Stimulated activated CD4-positive, alpha-beta T cell treated with anti-CD3 and anti-CD28 coated beads, Interleukin-1b, Interleukin-23, amount 100 ng/mL, for 1 hour (primary cell): ENCODE measurements at regions not wholly inside any gene's neighbourhood (a gene's known extent, or its start where the extent isn't known, plus 50 kb on each side); places are given as distances from the start of the nearest gene placed in this dataset.
"Not testable (repeated sequence)": the region's sequence is repeated elsewhere in the genome, so short reads cannot be mapped to it uniquely, and the experiment has no call there.

Experiments used
- DNase-seq, 2 donors: peaks; one replicate each; pipeline ENCODE4 v3.0.0-alpha.2; 2020; ENCODE audit warnings: low read depth in 2 of 2

DNA sequence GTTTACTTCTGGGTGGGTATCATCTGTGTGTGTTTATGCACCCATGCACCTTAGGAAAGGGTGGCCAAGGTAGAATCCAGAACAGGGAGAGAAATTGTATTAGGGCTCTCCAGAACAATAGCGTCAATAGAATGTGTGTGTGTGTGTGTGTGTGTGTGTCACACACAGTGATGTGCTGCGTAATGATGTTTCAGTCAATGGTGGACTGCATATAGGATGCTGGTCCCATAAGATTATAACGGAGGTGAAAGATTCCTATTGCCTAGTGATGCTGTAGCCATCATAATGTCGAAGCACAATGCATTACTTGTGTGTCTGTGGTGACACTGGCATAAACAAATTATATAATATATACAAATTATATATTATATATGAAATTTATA is 69.3 kb upstream of the PRR23C start:
- no peak for DNase-seq

DNA sequence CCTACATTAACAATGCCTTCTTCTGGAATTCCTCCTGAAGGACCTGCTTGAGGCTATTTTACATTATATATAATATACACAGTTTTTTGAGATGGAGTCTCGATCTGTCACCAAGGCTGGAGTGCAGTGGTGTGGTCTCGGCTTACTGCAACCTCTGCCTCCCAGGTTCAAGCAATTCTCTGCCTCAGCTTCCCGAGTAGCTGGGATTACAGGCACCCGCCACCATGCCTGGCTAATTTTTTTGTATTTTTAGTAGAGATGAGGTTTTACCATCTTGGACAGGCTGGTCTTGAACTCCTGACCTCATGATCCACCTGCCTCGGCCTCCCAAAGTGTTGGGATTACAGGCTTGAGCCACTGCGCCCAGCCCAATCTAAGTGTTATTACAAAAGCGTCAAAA is 71.9 kb upstream of the PRR23C start:
- not testable (repeated sequence) for DNase-seq

DNA sequence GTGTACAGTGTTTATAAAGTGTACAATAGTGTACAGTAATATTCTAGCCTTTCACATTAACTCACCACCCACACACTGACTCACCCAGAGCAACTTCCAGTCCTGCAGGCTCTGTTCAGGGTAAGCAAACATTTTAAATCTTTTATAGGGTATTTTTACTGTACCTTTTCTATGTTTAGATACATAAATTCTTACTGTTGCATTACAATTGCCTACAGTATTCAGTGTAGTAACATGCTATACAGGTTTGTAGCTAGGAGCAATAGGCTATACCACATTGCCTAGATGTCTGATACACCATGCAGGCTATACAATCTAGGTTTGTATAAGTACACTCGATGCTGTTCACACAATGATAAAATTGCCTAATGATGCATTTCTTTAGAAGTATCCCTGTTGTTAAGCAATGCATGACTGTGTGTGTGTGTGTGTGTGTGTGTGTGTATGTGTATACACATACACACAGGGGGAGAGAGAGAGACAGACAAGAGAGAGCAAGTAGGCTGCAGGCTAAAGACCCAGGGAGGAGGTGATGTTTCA is 72.5 kb upstream of the PRR23C start:
- DNase-seq: no peak

DNA sequence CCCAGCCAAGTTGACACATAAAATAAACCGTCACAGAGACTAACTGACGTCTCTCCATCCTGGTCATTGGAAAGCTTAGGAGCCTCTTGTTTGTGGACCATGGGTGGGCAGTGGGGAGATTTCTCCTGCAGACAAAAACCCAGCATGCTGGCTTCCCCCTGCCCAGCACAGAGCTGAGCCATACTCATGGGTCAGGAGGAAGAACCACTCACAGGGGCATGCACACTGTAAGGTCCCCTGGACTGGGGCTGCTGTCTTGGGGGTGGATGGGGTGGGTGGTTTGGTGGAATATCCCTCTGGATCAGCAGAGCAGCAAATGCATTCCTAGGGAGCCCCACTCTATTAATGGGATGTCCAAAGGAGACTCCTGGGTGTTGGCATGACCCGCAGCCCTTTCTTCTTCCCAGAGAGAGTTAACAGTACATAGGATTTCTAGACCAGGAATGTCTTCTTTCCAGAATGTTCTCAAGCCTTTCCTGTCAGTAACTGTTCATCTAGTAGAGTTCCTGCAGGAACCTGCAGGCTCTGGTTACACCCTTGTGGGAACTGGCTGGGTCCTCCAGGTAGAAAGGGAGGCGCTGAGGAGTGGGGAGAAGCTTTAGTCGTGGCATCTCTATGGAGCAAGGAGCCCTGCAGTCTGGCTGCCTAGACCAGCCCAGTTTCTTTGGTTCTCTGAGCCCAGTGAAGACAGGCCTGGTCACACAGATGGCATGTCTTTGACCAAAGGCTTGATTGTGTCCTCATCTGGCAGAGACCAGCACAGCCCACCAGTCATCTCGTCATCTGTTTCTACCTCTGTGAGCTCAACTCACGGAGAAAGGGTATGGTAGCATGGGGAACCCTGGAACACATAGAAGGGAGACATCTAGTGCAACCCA is 73.4 kb upstream of the PRR23C start:
- DNase-seq: no peak

DNA sequence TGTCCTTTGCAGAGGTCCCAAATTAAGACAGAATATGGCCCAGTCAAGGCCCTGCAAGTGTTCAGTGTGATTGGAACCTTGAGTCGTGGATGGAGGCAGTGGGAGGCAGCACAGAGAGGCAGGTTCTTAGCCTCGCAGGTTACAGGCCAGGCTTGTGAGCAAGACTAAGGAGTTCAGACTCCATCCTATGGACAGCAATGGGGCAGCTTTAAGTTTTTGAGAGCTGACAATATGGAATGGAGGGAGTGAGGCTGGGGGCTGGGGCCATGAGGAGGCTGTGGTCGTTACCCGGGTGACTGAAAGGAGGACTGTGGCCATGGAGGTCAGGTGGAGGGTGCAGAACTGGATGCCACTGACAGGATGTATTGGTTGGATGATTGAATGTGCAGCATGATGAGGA is 74.1 kb upstream of the PRR23C start:
- DNase-seq: no peak

DNA sequence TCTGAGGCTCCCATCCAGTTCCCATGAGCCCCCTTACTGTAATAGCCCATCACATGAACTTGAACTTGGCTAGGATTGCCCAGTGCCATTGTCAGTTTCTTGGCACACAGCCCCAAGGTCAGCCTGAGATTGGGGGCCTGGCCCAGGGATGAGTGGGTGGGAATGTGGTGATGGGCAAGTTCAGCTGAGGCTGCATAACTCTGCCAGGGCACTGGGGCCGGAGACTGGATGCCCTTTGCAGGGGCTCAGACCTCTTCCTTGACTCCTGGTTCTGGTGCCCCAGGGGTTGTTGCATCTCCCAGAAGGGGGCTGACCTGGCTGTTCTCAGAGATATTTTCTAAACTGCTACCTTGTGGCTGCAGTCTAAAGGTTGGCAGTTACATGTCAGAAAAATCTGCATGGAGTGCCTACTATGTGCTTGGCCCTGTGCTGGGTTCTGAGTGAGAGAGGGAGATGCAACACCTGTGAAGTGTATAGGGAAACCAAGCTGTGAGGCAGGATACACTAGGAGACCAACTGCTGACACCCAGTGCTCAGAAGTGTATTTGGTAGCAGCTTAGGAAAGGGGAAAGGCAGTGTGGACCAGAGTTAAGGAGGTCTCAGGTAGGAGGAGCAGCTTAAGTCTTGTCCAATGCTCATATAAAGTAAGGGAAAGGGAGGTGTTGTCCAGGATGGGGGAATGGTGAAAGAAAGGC is 74.8 kb upstream of the PRR23C start:
- no peak for DNase-seq

DNA sequence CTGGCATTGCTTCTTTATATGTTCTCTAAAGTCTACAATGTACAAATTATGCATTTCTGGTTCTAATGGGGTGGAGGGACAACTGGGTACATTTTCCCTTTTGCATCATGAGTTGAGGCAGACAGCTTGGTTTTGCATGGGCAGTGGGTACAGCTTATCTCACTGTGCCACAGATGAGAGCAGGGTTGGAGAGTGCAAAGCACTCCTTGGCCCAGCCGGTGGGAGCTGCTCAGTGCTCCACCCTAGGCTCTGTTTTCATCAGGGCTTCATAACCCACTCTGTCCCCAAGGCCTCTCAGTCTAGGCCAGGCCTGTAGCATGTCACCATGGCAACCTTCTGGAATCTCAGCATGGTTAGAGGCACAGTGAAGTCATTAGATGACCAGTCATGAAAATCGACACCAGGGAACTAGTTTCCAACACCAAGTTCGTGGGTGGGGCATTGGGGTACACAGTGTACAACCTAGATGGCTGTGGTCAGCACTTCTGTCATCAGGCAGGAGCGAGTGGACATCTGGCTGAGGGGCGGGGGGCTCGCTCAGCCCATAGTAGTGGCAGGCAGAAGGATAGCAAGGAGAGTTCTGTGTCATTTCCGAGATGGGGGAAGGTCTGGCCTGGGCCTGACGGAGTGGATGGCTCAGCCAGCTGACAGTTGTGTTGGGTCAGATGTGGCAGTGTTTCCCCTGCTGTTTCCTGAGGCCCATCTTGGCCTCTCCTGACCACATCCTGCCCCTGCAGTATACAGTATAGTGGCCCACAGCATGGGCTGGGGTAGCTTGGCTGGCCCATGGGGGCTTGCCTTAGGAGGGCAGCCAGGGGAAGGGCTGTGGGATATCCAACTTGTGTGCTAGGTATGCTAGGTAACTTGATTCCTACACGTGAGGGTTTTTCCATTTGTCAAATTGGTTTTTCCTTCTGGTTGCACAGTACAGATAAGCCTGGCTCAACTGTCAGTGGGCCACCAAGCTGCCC is 75.7 kb upstream of the PRR23C start:
- DNase-seq: no peak

DNA sequence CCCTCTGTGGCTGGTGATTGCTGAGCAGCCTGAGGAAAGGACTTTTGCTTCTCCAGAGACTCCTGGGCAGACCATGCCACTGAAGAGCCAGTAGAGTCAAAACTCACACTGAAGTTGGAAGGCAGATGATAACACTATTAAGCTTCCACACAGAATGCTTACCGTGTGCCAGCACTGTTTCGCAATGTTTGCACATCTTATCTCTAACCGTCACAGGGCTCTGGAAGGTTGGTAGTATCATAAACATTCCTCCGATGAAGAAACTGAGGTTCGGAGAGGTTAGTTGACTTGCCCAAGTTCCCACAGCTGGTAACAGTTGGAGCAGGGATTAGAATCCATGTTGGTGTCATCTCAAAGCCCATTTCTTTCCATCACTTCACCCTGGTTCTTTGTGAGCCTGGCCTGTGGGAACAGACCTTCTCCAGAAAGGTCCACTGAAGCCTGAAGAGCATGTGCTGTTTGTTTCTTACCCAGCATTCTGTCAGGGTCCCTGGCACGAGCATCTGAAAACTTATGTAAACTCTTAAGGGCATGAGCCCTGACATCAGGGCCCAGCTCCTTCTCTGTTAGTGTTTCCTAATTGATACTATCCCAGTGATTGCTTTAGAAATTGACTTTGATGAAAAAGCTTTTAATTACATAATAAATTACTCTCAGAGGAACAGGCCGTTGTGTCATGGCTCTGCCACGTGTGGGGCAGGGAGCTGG is 77.0 kb upstream of the PRR23C start:
- no peak for DNase-seq

DNA sequence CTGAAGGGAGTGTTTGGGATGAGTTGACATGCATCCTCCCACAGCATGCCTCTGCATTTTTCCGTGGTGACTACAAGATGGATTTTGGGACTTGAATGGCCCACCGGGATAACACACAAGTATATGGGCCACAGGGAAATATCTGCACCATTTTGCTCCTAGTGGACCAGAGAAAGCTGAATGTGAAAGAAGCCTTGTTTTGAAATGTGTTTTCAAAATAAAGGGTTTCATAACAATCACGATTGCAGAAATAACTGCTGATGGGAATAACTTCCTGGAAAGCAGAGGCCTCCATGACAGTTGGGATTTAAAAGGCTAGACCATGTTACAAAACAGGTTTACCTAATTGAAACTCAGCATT is 77.5 kb upstream of the PRR23C start:
- no peak for DNase-seq

DNA sequence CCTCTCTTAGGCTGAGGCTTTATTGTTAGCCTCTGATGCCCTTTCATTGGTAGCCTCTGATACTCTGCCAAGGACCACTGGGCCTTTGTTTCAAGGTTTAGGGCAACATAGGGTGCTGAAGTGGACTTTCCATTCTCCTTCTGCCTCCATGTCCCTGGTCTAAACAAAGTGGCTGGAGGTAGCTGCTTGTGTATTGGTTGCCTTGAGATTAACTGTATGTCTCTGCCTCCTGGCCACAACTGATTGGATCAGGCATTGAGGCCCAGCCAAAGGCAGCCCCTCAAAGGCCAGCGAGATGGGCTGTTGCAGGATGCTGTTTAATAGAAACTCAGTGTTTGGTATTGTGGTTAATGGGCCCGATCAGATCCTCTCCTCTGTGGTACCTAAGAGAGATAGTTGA is 77.9 kb upstream of the PRR23C start:
- no peak for DNase-seq

DNA sequence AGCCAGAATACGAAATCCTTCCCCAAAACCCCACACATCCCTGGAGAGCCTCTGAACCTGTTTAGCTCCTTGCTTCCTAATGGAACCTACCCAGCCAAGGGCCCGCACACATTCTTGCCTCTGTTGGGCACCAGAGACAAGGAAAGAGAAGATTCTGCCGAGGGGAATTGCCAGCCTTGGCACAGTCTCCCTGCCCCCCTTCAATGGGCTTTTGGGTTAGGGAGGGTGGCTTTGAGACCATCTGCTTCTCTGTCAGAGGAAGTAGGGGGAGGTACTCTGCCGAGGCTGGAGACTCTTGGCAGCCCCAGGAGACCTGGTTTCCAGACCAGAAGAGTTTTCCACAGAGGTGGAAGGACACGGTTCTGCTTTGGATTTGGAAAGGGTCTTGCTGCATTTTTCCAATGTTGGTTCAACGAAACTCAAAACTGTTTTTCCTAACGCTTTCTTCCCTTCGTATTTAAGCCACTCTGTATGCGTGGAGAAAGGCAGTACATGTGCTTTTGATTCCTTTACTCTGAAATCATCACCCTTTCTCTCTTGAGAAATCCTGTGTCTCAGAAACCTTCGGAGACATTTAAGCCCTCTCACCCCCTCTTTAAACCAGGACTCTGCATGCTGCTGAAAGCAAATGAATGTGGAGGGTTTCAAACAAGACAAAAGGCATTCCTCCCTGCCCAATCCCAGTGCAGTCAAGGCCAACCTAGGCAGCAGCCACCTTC is 78.8 kb upstream of the PRR23C start:
- DNase-seq: no peak

DNA sequence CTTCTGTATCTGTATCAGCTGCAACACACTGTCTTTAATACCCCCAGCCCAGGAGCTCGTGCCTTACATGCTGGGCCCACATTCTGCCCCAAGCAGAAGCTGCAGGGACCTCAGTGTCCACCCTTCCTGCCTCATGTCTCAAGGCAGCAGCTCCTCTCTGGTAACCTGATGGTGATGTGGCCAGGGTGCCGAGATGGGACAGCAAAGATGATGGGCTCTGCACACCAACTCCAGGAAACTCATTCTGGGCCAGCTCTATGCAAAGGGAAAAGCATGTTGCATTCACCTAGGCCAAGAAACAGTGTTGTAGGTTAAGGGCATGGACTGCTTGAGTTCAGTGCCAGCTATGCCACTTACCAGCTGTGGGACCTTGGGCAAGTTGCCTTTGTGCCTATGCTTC is 79.5 kb upstream of the PRR23C start:
- DNase-seq: no peak

DNA sequence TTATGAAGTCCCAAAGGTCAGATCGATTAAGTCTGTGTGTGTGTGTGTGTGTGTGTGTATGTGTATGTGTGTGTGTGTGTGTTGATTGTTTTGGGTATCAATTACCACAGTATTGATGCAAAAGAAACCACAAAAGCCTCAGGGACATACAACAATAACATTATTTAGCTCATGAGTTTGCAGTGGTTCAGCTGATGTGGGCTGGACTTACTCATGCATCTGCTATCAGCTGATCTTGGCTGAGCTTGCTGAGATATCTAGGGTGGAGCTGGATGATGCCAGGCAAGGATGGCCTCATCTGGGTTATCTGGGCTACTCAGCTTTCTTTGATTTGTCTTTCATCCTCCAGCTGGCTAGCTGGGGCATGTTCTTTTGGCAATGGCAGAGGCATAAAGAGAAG is 82.4 kb upstream of the PRR23C start:
- DNase-seq: no peak

DNA sequence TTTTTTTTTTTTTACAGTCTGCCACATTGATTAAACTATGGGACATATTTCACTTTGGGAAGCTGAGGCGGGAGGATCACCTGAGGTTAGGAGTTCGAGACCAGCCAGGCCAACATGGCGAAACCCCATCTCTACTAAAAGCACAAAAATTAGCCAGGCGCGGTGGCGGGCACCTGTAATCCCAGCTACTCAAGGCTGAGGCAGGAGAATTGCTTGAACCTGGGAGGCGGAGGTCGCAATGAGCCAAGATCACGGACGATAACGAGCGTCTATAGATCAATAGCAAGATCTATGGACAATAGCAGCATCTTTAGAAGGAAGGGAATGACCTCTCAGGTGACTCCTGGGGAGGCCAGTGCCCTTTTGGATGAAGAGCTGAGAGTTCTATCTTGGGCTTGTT is 82.9 kb upstream of the PRR23C start:
- DNase-seq: not testable (repeated sequence)

DNA sequence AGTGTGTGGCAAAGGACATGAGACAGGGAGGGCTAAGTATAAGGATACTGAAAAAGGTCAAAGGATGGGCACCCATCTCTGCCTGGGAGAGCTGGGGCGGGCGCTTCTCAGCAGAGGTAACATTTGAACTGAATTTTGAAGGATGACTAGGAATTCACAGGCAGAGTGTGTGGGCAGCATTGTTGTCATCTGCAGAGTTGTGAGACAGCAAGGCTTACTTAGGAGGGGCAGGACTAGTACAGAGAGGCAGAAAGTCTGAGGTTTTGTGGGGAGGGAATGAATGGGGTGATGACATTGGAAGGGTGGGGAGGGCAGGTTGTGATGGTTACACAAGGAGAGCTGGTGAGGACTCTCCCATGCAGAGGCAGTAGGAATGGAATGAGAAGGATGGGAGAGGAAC is 84.1 kb upstream of the PRR23C start:
- no peak for DNase-seq

DNA sequence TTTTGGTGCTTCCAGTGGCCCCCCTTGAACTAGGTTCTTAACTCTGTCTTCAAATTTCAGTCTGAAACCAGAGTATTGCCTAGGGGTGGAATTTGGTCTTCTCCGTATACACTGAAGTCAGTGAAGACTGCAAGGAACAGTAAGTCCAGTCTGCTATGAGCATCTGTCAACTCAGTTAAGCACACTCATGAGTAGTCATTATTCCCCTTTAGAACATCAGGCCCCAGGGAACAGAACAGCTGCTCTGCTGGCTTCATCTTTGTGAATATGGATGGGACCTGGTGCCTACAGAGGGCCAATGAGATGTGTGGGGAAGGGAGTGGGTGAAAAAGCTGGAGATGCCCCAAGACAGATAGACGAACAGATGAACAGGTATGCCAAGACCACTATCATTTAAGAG is 85.2 kb upstream of the PRR23C start:
- DNase-seq: no peak

DNA sequence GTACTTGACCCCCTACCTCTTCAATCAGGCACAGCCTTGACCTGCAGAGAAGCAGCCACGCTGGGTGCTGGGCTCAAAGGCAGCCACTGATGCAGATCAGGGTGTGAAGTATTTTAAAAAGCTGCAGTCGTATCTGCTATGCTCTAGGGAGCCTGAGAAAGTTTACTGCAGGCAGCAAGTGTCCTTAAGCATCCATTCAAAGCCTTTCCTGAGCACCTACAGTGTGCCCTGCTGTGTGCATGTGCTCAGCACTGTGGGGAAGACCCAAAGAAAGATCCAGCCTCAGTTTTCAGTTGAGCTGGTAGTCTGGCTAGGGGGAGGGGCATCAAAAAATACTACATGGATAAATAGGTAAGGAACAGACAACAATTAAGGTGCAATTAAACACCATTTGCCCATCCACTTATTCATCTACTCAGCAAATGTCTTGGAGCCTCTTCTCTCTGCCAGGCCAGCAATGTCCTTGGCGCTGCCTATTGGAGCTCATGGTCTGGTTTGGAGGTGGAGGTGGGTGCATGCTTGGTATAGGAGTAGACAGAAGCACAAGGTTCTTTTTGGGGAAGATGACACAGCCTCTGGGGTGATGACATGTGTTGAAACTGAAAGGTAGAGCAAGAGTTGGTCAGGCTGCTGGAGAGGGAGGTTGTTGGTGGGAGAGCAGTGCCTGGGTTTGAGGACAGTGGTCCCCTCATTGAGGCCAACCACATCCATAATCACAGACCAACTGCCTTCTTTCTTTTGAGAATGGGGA is 85.9 kb upstream of the PRR23C start:
- DNase-seq: no peak

DNA sequence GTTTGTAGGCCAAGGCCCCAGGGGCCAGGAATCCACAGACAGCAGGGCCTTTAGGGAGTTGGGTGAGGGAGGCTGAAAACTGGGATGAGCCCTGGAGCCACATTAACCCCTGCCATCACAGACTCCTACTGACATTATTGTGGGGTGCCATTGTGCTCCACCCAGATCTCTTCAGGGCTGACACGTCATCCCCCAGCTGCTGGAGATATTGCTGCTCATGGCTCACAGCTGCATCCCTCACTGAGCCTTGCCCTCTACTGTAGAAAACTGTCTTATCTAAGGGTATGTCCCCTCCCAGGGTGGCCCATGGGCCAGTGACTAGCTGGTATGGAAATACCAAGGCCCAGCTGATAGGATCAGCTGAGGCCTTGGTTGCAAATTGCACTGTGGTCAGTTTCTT is 87.3 kb upstream of the PRR23C start:
- DNase-seq: no peak

DNA sequence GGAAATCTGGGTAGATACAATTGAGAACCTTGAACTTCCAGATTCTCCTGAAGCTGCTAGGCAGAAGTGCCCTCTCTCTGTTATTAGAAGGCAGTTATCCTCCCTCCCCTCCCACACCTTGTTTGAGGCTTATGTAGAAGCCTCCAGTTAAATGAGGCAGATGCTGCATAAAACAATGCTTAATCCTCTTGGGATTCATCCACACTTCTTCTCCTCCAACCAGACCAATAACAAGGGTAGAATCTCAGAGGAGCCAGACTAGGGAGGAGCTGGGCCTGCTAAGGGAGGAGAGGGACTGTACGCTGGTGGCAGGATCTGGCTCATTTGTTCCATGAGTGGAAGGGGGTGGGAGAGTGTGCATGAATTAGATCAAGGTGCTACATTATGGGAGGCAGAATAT is 88.3 kb upstream of the PRR23C start:
- no peak for DNase-seq
